Ishikawa (cell line): ENCODE measurements at regions not wholly inside any gene's neighbourhood (a gene's known extent, or its start where the extent isn't known, plus 50 kb on each side); places are given as distances from the start of the nearest gene placed in this dataset.

ENCODE experiments used
- CEBPB ChIP-seq: IDR thresholded peaks from 2 replicates; pipeline ENCODE4 v1.6.1; 2012
- EP300 ChIP-seq: IDR thresholded peaks from 2 replicates; pipeline ENCODE4 v1.6.1; 2012; ENCODE audit warnings: borderline replicate concordance
- MAX ChIP-seq: IDR thresholded peaks from 2 replicates; pipeline ENCODE4 v1.6.1; 2012
- RAD21 ChIP-seq: IDR thresholded peaks from 2 replicates; pipeline ENCODE4 v1.6.1; 2012; ENCODE audit warnings: low read depth
- REST ChIP-seq: IDR thresholded peaks from 2 replicates; pipeline ENCODE4 v1.6.1; 2012; ENCODE audit warnings: low read depth, mild to moderate bottlenecking
- TCF12 ChIP-seq: IDR thresholded peaks from 2 replicates; pipeline ENCODE4 v1.6.1; 2012; ENCODE audit warnings: low read depth
- TEAD4 ChIP-seq: IDR thresholded peaks from 2 replicates; pipeline ENCODE4 v1.6.1; 2012
- USF1 ChIP-seq: IDR thresholded peaks from 2 replicates; pipeline ENCODE4 v1.6.1; 2012
- YY1 ChIP-seq: IDR thresholded peaks from 2 replicates; pipeline ENCODE4 v1.6.1; 2012; ENCODE audit warnings: low read depth

- TF ChIP-seq YY1 (no peak), EP300 (no peak), TEAD4 (no peak), CEBPB (no peak), MAX (no peak), RAD21 (no peak), REST (no peak), USF1 (no peak), TCF12 (no peak)
These were observed 1648.4 kb upstream of the RAG2 start for GRCh38 chr11:38246451-38246850.
